ENCODE measurements at regions not wholly inside any gene's neighbourhood (a gene's known extent, or its start where the extent isn't known, plus 50 kb on each side); places are given as distances from the start of the nearest gene placed in this dataset.

GRCh38 chr22:48993655-48994054, 834.0 kb downstream of the BRD1 start:
- no peak for TF ChIP-seq CTCF (IDR thresholded peaks at IDR 0.05)
- TF ChIP-seq POLR2A (IDR thresholded peaks at IDR 0.05) = no peak

Data from heart left ventricle (tissue), 13 donors.